K562 (cell line): ENCODE measurements at regions not wholly inside any gene's neighbourhood (a gene's known extent, or its start where the extent isn't known, plus 50 kb on each side); places are given as distances from the start of the nearest gene placed in this dataset.

Experiments
- ATAC-seq: fragments of 200-7000 bp; cut with Tn5 transposase; 3 replicates; pipeline ENCODE4 v1.9.1; 2020; ENCODE audit warnings: moderate library complexity
- BruUV-seq: library from RNA; stranded (reverse); fragments of 400-500 nt; replicated peaks from 2 replicates; lab custom pipeline; 2021; lab: Mats Ljungman, UMichigan
- CTCF ChIA-PET: fragments of 300-600 bp; formaldehyde crosslinking; extraction: SDS; loops from one replicate; lab custom pipeline; 2021; ENCODE audit warnings: low intra/inter-chr PET ratio; lab: Yijun Ruan, JAX
- POLR2A ChIA-PET: fragments of 300-600, 350-650 bp; sonication (Branson Sonifier 250); formaldehyde crosslinking; extraction: SDS; loops from one replicate; lab custom pipeline; 2021; ENCODE audit warnings: antibody characterized with exemption, inconsistent platforms; lab: Yijun Ruan, JAX
- DNase-seq, 4 experiments: peaks; one replicate each; pipeline versions ENCODE4 v3.0.0 to v3.0.0-alpha.2; 2011 to 2018; ENCODE audit warnings: low spot score in 3 of 4, mixed read lengths in 3 of 4; ENCODE audit errors: extremely low read depth in 1 of 4
- FAIRE-seq: peaks from 2 replicates; lab custom pipeline; 2011; peaks lifted over from hg19 to GRCh38; lab: Jason Lieb, UNC
- H2AFZ ChIP-seq: 2 replicates; pipeline ENCODE4 v1.6.0; 2011; ENCODE audit warnings: low read depth, low read length, control low read depth, inconsistent platforms
- H3K27ac ChIP-seq: fragments of 200-600 bp; 3 replicates; pipeline ENCODE4 v1.8.0; 2011; ENCODE audit warnings: low read depth, mild to moderate bottlenecking, control low read depth, inconsistent platforms, low read length, moderate library complexity, mixed read lengths; ENCODE audit errors: extremely low read depth
- H3K27me3 ChIP-seq, 2 experiments: fragments of 300-600 bp in 1 of 2; 2 replicates in 1 of 2; 3 replicates in 1 of 2; pipeline versions ENCODE4 v1.6.0 to v1.8.0; 2011; ENCODE audit warnings: inconsistent platforms in 2 of 2, low read length in 2 of 2, mild to moderate bottlenecking in 1 of 2, mixed read lengths in 1 of 2, moderate library complexity in 1 of 2; ENCODE audit not compliant: control insufficient read depth in 2 of 2, insufficient read depth in 2 of 2
- H3K36me3 ChIP-seq: fragments of 300-600 bp; 3 replicates; pipeline ENCODE4 v1.8.0; 2011; ENCODE audit warnings: mild to moderate bottlenecking, low read length, inconsistent platforms; ENCODE audit not compliant: control insufficient read depth, insufficient read depth
- H3K4me1 ChIP-seq, 2 experiments: fragments of 200-600 bp in 1 of 2; replicated peaks in 1 of 2; 2 replicates in 1 of 2; 3 replicates in 1 of 2; pipeline versions ENCODE4 v1.5.1 to v1.8.0; 2011; ENCODE audit warnings: inconsistent platforms in 2 of 2, low read length in 2 of 2, mild to moderate bottlenecking in 1 of 2, mixed read lengths in 1 of 2, moderate library complexity in 1 of 2; ENCODE audit not compliant: control insufficient read depth in 2 of 2, insufficient read depth in 2 of 2
- H3K4me2 ChIP-seq: 2 replicates; pipeline ENCODE4 v1.6.1; 2011; ENCODE audit warnings: low read length, control low read depth, inconsistent platforms, mixed read lengths; ENCODE audit not compliant: insufficient read depth
- H3K4me3 ChIP-seq: fragments of 200-600 bp; sonication (generic), shearing (Covaris generic); 2 replicates; pipeline ENCODE4 v1.5.1; 2016; ENCODE audit warnings: control low read depth, inconsistent platforms
- H3K79me2 ChIP-seq: fragments of 200-600 bp; 3 replicates; pipeline ENCODE4 v1.8.0; 2011; ENCODE audit warnings: low read length, inconsistent platforms; ENCODE audit not compliant: control insufficient read depth, insufficient read depth
- H3K9ac ChIP-seq, 2 experiments: 2 replicates each; pipeline versions ENCODE4 v1.6.0 to v1.6.1; 2011; ENCODE audit warnings: low read depth in 2 of 2, low read length in 2 of 2, control low read depth in 1 of 2, inconsistent platforms in 1 of 2, mild to moderate bottlenecking in 1 of 2, mixed read lengths in 1 of 2; ENCODE audit not compliant: insufficient read depth in 1 of 2
- H3K9me1 ChIP-seq: one replicate; pipeline ENCODE4 v1.6.0; 2011; ENCODE audit warnings: inconsistent platforms, mild to moderate bottlenecking, low read length, moderate library complexity; ENCODE audit not compliant: control insufficient read depth, insufficient read depth
- H3K9me3 ChIP-seq: replicated peaks from 2 replicates; pipeline ENCODE4 v1.5.1; 2011; ENCODE audit warnings: low read depth, low read length, inconsistent platforms; ENCODE audit not compliant: control insufficient read depth, insufficient read depth
- H4K20me1 ChIP-seq: replicated peaks from 2 replicates; pipeline ENCODE4 v1.6.1; 2011; ENCODE audit warnings: low read length, inconsistent platforms, mixed read lengths; ENCODE audit not compliant: control insufficient read depth, insufficient read depth
- ARHGAP35 ChIP-seq: fragments of 450-650 bp; IDR thresholded peaks from 2 replicates; pipeline ENCODE4 v1.6.1; 2018; ENCODE audit not compliant: partially characterized antibody
- DNMT1 ChIP-seq: fragments of 450-650 bp; IDR thresholded peaks from 2 replicates; pipeline ENCODE4 v1.6.1; 2016; ENCODE audit warnings: antibody characterized with exemption, mild to moderate bottlenecking
- GTF2F1 ChIP-seq: IDR thresholded peaks from 2 replicates; pipeline ENCODE4 v1.6.1; 2011; ENCODE audit warnings: low read depth, low read length, improper control_type of control experiment
- MAFG ChIP-seq: fragments of 450-650 bp; conservative IDR thresholded peaks from 2 replicates; pipeline ENCODE4 v1.6.1; 2016; ENCODE audit warnings: missing genetic modification characterization, missing compliant biosample characterization
- MCM5 ChIP-seq: fragments of 450-650 bp; IDR thresholded peaks from 2 replicates; pipeline ENCODE4 v1.6.1; 2016; ENCODE audit warnings: low read depth
- PTBP1 ChIP-seq: fragments of 200-400 bp; formaldehyde crosslinking; IDR thresholded peaks from 2 replicates; pipeline ENCODE4 v1.6.1; 2017; ENCODE audit warnings: low read depth, low read length
- SPI1 ChIP-seq: IDR thresholded peaks from 2 replicates; pipeline ENCODE4 v1.6.1; 2011; ENCODE audit warnings: low read depth, low read length, control low read depth, borderline replicate concordance
- TOE1 ChIP-seq, 2 experiments: fragments of 450-650 bp in 1 of 2; sonication (generic) in 1 of 2; formaldehyde crosslinking in 1 of 2; IDR thresholded peaks; 2 replicates each; pipeline versions ENCODE4 v1.7.1 to v1.8.0; 2016 to 2022; ENCODE audit warnings: borderline replicate concordance in 2 of 2, mild to moderate bottlenecking in 2 of 2, antibody characterized with exemption in 1 of 2, inconsistent platforms in 1 of 2, low read depth in 1 of 2, missing genetic modification reagents in 1 of 2, moderate library complexity in 1 of 2
- XRCC3 ChIP-seq: fragments of 450-650 bp; IDR thresholded peaks from 2 replicates; pipeline ENCODE4 v1.6.1; 2017; ENCODE audit warnings: mild to moderate bottlenecking, moderate library complexity
- ZNF124 ChIP-seq: sonication (generic); formaldehyde crosslinking; IDR thresholded peaks from 2 replicates; pipeline ENCODE4 v1.8.1; 2022; ENCODE audit warnings: missing genetic modification reagents
- ZNF583 ChIP-seq: fragments of 250-450 bp; sonication (Bioruptor Pico); IDR thresholded peaks from 2 replicates; pipeline ENCODE4 v1.4.0; 2020
- ZNF717 ChIP-seq: fragments of 250-450 bp; sonication (Bioruptor Pico); IDR thresholded peaks from 2 replicates; pipeline ENCODE4 v1.5.0; 2021
- WGBS: fragments of 100-300 bp; shearing (Covaris generic); methylation state at CpG from one replicate; pipeline ENCODE4 v1.1.6; 2016; ENCODE audit warnings: low coverage, mixed read lengths; ENCODE audit not compliant: insufficient coverage; ENCODE audit errors: missing lambda C conversion rate; 5-methylcytosine and 5-hydroxymethylcytosine counted together
- in situ Hi-C: fragments of 300-500 bp; cut with MboI; formaldehyde crosslinking; loops from 4 replicates; pipeline ENCODE4 v1.15.0; 2018; ENCODE audit warnings: inconsistent platforms, mixed read lengths
- intact Hi-C: fragments of 100-400 bp; cut with micrococcal nuclease; formaldehyde crosslinking; loops from 2 replicates; pipeline ENCODE4 v1.14.2; 2022
- TF ChIP-seq, protein P1 (sequence below): fragments of 250-450 bp; sonication (Bioruptor Pico); IDR thresholded peaks from 2 replicates; pipeline ENCODE4 v1.4.0; 2020
- TF ChIP-seq, protein P2 (sequence below), 2 experiments: fragments of 450-650 bp in 1 of 2; sonication (generic) in 1 of 2; formaldehyde crosslinking; conservative IDR thresholded peaks; 2 replicates each; pipeline versions ENCODE4 v1.4.0 to v1.8.1; 2020 to 2022; ENCODE audit warnings: mild to moderate bottlenecking in 1 of 2, missing genetic modification reagents in 1 of 2

DNA sequence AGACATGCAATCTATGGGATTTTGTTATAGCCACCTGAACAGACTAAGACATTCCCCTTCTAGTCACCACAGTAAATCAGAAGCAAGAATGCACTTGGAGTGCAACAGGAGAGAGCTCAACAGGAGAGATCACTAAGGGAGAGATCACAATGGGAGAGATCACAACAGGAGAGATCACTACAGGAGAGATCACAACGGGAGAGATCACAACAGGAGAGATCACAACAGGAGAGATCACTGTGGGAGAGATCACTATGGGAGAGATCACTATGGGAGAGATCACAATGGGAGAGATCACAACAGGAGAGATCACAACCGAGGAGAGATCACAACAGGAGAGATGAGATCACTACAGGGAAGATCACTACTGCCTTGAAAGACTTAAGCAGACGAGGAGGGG is 238.5 kb upstream of the PITRM1 start (continued):
- TF ChIP-seq, protein P1, sequence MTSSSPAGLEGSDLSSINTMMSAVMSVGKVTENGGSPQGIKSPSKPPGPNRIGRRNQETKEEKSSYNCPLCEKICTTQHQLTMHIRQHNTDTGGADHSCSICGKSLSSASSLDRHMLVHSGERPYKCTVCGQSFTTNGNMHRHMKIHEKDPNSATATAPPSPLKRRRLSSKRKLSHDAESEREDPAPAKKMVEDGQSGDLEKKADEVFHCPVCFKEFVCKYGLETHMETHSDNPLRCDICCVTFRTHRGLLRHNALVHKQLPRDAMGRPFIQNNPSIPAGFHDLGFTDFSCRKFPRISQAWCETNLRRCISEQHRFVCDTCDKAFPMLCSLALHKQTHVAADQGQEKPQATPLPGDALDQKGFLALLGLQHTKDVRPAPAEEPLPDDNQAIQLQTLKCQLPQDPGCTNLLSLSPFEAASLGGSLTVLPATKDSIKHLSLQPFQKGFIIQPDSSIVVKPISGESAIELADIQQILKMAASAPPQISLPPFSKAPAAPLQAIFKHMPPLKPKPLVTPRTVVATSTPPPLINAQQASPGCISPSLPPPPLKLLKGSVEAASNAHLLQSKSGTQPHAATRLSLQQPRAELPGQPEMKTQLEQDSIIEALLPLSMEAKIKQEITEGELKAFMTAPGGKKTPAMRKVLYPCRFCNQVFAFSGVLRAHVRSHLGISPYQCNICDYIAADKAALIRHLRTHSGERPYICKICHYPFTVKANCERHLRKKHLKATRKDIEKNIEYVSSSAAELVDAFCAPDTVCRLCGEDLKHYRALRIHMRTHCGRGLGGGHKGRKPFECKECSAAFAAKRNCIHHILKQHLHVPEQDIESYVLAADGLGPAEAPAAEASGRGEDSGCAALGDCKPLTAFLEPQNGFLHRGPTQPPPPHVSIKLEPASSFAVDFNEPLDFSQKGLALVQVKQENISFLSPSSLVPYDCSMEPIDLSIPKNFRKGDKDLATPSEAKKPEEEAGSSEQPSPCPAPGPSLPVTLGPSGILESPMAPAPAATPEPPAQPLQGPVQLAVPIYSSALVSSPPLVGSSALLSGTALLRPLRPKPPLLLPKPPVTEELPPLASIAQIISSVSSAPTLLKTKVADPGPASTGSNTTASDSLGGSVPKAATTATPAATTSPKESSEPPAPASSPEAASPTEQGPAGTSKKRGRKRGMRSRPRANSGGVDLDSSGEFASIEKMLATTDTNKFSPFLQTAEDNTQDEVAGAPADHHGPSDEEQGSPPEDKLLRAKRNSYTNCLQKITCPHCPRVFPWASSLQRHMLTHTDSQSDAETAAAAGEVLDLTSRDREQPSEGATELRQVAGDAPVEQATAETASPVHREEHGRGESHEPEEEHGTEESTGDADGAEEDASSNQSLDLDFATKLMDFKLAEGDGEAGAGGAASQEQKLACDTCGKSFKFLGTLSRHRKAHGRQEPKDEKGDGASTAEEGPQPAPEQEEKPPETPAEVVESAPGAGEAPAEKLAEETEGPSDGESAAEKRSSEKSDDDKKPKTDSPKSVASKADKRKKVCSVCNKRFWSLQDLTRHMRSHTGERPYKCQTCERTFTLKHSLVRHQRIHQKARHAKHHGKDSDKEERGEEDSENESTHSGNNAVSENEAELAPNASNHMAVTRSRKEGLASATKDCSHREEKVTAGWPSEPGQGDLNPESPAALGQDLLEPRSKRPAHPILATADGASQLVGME (CRISPR knock-in tag), result no peak
- TF ChIP-seq SPI1, result no peak
- TF ChIP-seq GTF2F1, result no peak
- TF ChIP-seq MCM5, result no peak

DNA sequence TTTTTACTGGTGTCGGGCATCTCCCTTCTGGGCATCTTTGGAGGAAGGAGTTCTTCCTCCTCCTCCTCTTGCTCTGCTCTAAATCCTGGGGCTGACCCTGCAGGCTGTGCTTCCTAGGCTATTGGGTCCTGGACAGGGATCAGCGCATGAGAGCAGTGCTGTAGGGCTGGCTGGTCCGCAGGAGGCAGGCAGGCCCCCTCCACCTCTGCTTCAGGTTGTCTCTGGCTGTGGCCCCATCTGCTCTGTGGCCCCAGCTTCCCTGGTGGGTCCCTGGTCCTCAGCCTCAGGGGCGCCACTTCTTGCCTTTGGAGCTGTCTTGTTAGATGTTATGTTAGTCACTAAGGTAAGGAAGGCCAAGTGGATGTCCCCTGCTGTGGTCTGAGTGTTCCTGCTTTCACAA is 237.3 kb upstream of the PITRM1 start:
- H3K27ac ChIP-seq, result no peak overlapping the region
- BruUV-seq, result no TSS peak
- CTCF ChIA-PET, result no interaction called here
- H3K9me3 ChIP-seq, result no peaks in the 10 kb centered on the region
- no peak overlapping the region for H2AFZ ChIP-seq
- POLR2A ChIA-PET, result interaction anchor here (0.7 kb wide), 1 partner anchor 8 kb away, joined by 3 read pairs; no protein-coding TSS in a partner anchor
- FAIRE-seq, result no peak
- no peak overlapping the region for H3K4me3 ChIP-seq
- ATAC-seq, result no peak
- H3K9me1 ChIP-seq, result no peaks in the 10 kb centered on the region
- intact Hi-C loops, result no loop called here
- DNase-seq, result no peak
- no peak overlapping the region for H3K9ac ChIP-seq
- no peaks in the 10 kb centered on the region for H3K4me1 ChIP-seq
- in situ Hi-C loops, result no loop called here
- H4K20me1 ChIP-seq, result no peaks in the 10 kb centered on the region
- no peaks in the 10 kb centered on the region for H3K36me3 ChIP-seq
- TF ChIP-seq, protein P2, sequence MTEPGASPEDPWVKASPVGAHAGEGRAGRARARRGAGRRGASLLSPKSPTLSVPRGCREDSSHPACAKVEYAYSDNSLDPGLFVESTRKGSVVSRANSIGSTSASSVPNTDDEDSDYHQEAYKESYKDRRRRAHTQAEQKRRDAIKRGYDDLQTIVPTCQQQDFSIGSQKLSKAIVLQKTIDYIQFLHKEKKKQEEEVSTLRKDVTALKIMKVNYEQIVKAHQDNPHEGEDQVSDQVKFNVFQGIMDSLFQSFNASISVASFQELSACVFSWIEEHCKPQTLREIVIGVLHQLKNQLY (CRISPR knock-in tag; conservative IDR thresholded peaks at IDR 0.05), result no peak
- no peak for TF ChIP-seq ZNF717 (CRISPR knock-in tag)
- no peak for TF ChIP-seq XRCC3
- TF ChIP-seq TOE1 (IDR thresholded peaks at IDR 0.05; ENCODE audit: borderline replicate concordance), result no peak
- no peak for TF ChIP-seq TOE1 (CRISPR knock-in tag; IDR thresholded peaks at IDR 0.05; ENCODE audit: borderline replicate concordance, low read depth)
- no peak for TF ChIP-seq ARHGAP35
- no peak for TF ChIP-seq ZNF124 (CRISPR knock-in tag)
- TF ChIP-seq MAFG (tag), result no peak
- no peak for TF ChIP-seq DNMT1
- no peak for TF ChIP-seq PTBP1
- TF ChIP-seq GTF2F1, result no peak
- TF ChIP-seq ZNF583 (CRISPR knock-in tag), result no peak
- WGBS, result 6% methylated on average over 4 of the region's 4 CpGs
- no peak overlapping the region for H3K4me2 ChIP-seq
- peaks cover 0 to 13% of the 10 kb centered on the region in 2 experiments; a peak in 2 of 5 replicates for H3K27me3 ChIP-seq
- H3K79me2 ChIP-seq, result no peaks in the 10 kb centered on the region
